ENCODE measurements at regions not wholly inside any gene's neighbourhood (a gene's known extent, or its start where the extent isn't known, plus 50 kb on each side); places are given as distances from the start of the nearest gene placed in this dataset.

DNA sequence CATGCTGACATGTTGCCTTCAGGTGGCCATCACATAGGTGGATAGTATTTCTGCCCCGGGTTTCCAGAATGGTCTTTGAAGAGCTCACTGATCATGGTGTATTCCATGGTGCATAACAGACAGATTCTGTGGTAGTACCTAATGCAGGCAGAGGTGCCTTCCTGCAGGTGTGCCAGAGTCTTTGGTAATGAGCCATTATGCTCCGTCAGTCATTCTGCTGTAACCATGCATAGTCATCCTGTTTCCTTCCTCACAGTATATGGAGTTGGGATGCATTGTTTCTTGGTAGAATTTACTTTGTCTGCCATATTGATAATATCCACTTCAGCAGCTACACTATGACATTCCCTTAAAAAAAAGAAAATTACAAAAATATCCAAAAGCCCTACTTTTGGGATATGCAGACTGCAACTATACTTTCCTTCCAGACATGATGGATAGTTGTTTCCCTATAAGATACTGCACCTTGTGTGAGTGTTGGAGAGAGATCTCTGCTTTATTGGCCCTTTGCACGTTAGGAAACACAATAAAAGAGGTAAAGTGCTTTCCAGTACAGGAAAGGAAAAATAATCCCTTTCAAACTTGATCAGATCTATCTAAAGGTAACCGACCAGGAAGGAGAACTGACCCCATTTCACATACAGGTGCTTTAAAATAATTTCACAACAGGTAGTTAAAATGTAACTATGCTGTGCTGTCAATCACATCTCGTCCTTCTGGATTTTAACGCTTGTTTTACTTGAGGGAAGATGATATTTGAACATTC is 537.5 kb upstream of the WWC1 start:
- Histone ChIP-seq H3K4me3 (ENCODE audit: severe bottlenecking) (no peak overlapping the region), H3K9me3 (ENCODE audit: severe bottlenecking) (no peaks in the 10 kb centered on the region), H3K36me3 (ENCODE audit: low read depth) (no peaks in the 10 kb centered on the region), H3K27me3 (ENCODE audit: insufficient read depth, poor library complexity, severe bottlenecking) (no peaks in the 10 kb centered on the region), H3K27ac (ENCODE audit: poor library complexity, severe bottlenecking) (no peak overlapping the region), H3K4me1 (ENCODE audit: insufficient read depth, poor library complexity, severe bottlenecking) (peaks cover 18% of the 10 kb centered on the region)
- no peak for DNase-seq (ENCODE audit: low spot score)
- no peak for ATAC-seq (ENCODE audit: low read depth)
- TF ChIP-seq, protein P1, sequence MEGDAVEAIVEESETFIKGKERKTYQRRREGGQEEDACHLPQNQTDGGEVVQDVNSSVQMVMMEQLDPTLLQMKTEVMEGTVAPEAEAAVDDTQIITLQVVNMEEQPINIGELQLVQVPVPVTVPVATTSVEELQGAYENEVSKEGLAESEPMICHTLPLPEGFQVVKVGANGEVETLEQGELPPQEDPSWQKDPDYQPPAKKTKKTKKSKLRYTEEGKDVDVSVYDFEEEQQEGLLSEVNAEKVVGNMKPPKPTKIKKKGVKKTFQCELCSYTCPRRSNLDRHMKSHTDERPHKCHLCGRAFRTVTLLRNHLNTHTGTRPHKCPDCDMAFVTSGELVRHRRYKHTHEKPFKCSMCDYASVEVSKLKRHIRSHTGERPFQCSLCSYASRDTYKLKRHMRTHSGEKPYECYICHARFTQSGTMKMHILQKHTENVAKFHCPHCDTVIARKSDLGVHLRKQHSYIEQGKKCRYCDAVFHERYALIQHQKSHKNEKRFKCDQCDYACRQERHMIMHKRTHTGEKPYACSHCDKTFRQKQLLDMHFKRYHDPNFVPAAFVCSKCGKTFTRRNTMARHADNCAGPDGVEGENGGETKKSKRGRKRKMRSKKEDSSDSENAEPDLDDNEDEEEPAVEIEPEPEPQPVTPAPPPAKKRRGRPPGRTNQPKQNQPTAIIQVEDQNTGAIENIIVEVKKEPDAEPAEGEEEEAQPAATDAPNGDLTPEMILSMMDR (IDR thresholded peaks at IDR 0.05; ENCODE audit: poor library complexity, severe bottlenecking): no peak

DNA sequence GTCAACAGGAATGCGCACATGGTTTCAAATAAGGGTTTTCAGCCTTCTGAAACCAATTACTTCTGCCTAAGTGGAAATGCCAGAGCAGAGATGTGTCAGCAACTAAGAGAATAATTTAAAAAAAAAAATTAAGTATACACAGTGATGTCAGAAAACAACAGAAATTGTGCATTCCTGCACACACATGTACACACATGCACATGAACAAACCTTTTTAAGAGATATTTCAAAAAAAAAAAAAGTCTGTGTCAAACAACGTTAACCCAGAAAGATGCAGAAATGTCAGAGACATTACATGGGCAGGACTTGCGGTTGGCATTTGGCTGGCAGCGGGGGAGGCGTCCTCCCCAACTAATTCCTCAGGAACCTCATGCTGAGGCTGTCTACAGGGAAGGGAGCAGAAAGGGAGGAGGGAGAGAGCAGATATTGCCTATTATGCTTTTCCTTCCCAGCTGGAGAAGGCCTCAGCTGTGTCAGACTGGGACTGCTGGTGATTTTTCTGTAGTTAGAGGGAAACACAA is 536.9 kb upstream of the WWC1 start:
- ATAC-seq (ENCODE audit: low read depth) (no peak), DNase-seq (ENCODE audit: low spot score) (no peak)
- H3K9me3 ChIP-seq (ENCODE audit: severe bottlenecking): no peaks in the 10 kb centered on the region
- TF ChIP-seq, protein P1 (IDR thresholded peaks at IDR 0.05; ENCODE audit: poor library complexity, severe bottlenecking): no peak
- H3K27ac ChIP-seq (ENCODE audit: poor library complexity, severe bottlenecking): no peak overlapping the region
- no peaks in the 10 kb centered on the region for H3K36me3 ChIP-seq (ENCODE audit: low read depth)
- H3K4me3 ChIP-seq (ENCODE audit: severe bottlenecking): no peak overlapping the region
- no peaks in the 10 kb centered on the region for H3K27me3 ChIP-seq (ENCODE audit: insufficient read depth, poor library complexity, severe bottlenecking)
- H3K4me1 ChIP-seq (ENCODE audit: insufficient read depth, poor library complexity, severe bottlenecking): peaks cover 21% of the 10 kb centered on the region

DNA sequence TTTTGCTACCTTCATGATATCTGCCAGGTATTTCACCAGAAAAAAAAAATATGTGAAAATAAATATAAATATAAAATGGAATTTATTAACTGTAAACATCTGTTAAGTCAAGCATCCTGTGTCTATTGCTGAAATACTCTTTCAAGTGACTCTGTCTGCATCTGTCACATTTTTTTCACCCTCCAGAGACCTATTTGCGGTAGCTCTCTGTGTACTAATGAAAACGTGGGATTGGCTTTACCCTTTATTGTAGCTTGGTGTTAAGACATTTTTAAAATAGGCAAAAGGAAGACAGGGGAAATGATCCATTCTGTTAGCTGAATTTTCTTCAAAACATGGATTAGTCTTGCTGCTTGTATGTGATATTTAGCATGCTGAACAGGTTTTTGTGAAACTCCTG is 536.0 kb upstream of the WWC1 start:
- Histone ChIP-seq H3K4me1 (ENCODE audit: insufficient read depth, poor library complexity, severe bottlenecking) (peaks cover 30% of the 10 kb centered on the region), H3K27me3 (ENCODE audit: insufficient read depth, poor library complexity, severe bottlenecking) (no peaks in the 10 kb centered on the region), H3K27ac (ENCODE audit: poor library complexity, severe bottlenecking) (no peak overlapping the region), H3K4me3 (ENCODE audit: severe bottlenecking) (no peak overlapping the region), H3K9me3 (ENCODE audit: severe bottlenecking) (no peaks in the 10 kb centered on the region), H3K36me3 (ENCODE audit: low read depth) (no peaks in the 10 kb centered on the region)
- DNase-seq (ENCODE audit: low spot score): no peak
- no peak for ATAC-seq (ENCODE audit: low read depth)
- TF ChIP-seq, protein P1 (IDR thresholded peaks at IDR 0.05; ENCODE audit: poor library complexity, severe bottlenecking): no peak

DNA sequence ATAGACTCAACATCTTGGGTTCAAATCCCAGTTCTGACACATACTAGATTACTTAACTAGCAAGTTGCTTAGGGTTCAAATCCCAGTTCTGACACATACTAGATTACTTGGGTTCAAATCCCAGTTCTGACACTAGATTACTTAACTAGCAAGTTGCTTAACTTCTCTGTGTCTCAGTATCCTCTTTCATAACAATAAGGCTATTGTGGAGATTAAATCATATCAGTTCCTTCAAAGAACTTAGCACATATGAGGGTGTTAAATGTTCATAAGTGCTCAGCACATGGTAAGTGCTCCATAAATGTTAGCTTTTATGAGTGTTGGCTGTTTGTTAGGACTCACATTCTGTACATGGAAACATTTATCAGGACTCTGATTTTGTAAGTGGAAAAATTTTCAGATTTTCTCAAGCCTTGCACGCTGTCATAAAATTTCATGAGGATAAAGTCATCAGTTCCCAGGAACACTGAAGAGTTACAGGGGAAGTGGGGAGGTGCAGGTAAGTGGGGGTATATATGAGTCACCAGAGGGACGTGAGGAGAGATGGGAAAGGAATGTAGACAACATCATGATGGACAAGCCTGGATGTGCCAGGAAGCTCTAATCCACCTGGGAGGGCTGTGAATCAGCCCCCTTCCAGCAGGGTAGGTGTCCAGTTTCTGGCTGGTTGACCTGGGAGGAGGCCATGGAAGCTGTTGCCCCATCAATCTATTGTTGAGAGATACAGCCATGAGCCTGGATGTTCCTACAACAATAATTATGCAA is 532.2 kb upstream of the WWC1 start:
- Histone ChIP-seq H3K4me1 (ENCODE audit: insufficient read depth, poor library complexity, severe bottlenecking) (peaks cover 32% of the 10 kb centered on the region), H3K36me3 (ENCODE audit: low read depth) (no peaks in the 10 kb centered on the region), H3K27ac (ENCODE audit: poor library complexity, severe bottlenecking) (peak overlapping the region; percentile 100), H3K27me3 (ENCODE audit: insufficient read depth, poor library complexity, severe bottlenecking) (no peaks in the 10 kb centered on the region), H3K4me3 (ENCODE audit: severe bottlenecking) (no peak overlapping the region), H3K9me3 (ENCODE audit: severe bottlenecking) (no peaks in the 10 kb centered on the region)
- TF ChIP-seq, protein P1 (IDR thresholded peaks at IDR 0.05; ENCODE audit: poor library complexity, severe bottlenecking): no peak
- peak; percentile 96 for ATAC-seq (ENCODE audit: low read depth)
- DNase-seq (ENCODE audit: low spot score): peak; percentile 99
